NCI-H2227 (cell line): ENCODE measurements at regions not wholly inside any gene's neighbourhood (a gene's known extent, or its start where the extent isn't known, plus 50 kb on each side); places are given as distances from the start of the nearest gene placed in this dataset.

Experiments
- DNase-seq: peaks from one replicate; lab custom pipeline; 2025; ENCODE audit not compliant: unreplicated experiment; lab: John Stamatoyannopoulos, UW

- DNase-seq: no peak
These were observed 362.0 kb upstream of the TMCO5A start for GRCh38 chr15:37572401-37572800.

GRCh38 chr15:37574985-37575384 is 359.5 kb upstream of the TMCO5A start:
- DNase-seq: no peak

GRCh38 chr15:37576952-37577351 is 357.5 kb upstream of the TMCO5A start:
- DNase-seq: no peak

GRCh38 chr15:37581866-37582532 is 352.4 kb upstream of the TMCO5A start:
- DNase-seq: no peak

DNA sequence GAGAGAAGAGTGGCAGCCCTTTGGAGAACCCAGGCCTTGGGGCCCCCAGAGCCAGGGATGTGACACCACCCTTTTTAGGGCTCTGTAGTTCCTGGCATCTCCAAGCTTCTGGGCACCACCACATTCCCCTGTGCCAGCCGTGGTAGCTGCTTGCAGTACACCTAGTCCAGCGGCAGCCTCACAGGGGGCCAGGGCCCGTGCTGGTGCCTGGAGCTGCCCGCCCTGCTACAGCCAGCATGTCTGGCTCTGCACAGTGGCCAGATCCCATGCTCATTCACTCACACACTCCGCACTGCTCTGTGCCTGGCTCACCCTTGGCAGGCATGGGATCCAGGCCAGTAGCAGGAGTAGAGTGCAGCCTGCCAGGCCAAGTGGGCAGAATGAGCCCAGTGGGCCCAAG is 351.6 kb upstream of the TMCO5A start:
- DNase-seq: no peak

DNA sequence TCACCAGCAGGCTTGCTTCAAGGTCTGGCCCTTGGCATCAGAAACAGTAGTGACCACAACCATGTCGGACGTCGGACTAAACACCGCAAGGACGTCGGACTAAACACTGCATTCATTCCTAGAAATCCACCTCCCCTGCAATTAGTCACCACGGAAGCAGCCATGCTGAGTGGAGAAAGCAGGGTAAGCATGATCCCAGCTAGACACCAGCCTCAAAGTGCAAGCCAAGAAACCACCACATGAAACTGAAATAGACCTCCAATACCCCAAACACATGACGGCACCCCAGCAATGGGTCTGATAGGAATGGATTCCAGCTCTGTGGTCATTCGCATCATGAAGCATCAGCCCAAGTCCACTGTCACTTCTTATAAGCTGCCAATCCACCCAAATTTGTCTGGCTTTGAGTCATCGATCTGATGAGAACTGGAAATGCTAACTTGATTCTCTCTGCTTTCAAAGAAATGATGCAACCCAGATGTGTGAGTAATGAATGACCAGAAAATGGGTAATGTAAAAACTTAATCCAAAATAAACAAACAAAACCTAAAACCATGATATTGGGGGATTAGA is 348.3 kb upstream of the TMCO5A start:
- no peak for DNase-seq

GRCh38 chr15:37586976-37587375 is 347.5 kb upstream of the TMCO5A start:
- DNase-seq: no peak

- DNase-seq: no peak
These were observed 340.0 kb upstream of the TMCO5A start for GRCh38 chr15:37594417-37594816.

DNA sequence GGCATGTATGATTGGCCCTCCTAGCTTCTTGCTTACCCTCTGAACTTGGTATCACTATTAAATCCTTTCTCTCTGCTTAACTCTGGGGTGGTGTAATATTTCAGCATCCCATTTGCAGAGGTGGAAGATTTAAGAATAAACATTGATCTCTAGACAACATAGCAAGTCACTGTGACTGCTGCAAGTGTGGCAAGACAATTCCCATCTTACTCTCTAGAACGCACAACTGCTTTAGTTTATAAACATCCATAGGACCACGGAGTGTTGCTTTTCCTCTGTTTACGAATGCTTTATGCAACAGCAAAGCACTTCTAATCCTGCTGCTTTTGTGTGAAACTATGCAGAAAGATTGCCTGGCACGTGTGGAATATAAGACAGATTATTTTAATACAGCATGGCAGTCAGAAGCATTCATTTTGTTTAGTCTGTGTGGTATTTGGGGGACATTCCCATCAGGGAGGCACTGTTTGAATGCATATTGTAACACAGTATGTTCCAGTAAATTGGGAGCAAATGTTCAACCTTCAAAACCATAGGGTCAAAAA is 338.9 kb upstream of the TMCO5A start:
- DNase-seq: no peak

- DNase-seq: no peak
These were observed 335.3 kb upstream of the TMCO5A start for GRCh38 chr15:37599156-37599555.

DNA sequence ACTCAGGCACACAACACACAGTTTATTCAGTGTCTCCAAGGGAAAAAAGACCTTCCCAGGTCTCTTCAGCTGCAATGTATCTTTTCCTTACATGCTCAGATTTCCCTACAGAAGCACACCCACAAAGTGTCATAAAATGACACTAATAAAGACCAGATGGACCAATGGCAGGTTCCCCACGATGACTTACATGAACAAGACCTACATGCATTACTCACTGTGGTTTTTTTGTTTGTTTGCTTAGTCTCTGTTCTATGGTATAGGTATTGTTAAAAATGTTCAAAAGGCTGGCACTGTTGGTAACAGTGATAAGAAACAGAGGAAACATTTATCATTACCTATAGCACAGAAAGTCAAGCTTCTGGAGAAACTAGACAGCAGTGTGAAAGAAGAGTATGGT is 318.2 kb upstream of the TMCO5A start:
- DNase-seq: no peak

DNA sequence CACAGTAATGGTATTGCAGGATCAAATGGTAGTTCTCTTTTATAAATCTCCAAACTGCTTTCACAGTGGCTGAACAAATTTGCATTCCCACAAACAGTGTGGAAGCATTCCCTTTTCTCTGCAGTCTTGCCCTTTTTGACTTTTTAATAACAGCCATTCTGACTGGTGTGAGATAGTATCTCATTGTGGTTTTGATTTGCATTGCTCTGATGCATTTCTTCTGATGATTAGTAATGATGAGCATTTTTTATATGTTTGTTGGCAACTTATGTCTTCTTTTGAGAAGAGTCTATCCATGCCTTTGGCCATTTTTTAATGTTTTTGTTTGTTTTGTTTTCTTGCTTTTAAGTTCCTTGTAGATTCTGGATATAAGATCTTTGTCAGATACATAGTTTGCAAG is 316.1 kb upstream of the TMCO5A start:
- DNase-seq: no peak

DNA sequence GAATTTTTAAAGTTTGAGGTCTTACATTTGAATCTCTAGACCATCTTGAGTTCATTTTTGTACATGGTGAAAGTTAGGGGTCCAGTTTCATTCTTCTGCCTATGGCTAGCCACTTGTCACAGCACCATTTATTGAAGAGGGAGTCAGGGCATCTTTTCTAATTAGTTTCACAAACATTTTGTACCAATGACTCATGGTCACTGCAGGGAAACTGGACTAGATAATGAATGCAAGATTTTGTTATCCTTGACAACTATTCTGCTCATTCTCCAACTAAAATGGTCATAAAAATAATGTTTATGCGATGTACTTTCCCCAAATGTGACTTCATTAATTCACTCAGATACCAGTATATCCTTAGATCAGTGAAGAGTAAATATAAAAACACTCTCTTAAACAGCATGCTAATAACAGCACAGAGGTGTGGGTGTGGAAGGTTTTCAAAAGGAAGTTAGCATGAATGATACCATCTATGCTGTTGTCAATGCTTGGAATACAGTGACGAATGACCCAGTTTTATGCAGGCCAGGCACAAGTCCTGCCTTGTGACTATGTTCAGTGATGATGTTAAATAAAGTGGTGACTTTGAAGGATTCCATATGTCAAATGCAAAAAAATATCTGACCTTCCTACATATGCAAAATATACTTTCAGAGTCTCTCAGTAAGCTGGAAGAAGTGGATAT is 314.9 kb upstream of the TMCO5A start:
- DNase-seq: no peak

DNA sequence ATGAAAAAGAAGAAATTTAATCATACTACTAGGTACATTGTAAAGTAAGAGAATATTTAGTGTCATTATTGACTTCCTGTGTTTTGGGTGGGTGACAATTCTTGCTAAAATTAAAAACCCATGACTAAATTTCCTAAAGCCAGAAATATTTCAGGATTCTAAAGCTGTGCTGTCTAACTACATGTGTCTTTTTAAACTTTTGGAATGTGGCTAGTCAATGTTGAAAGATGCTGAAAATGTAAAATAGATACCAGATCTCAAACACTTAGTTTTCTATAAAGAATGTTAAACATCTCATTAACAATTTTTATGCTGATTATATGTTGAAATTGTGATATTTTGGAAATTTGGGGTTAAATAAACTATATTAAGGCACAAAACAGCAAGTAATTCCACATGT is 308.9 kb upstream of the TMCO5A start:
- DNase-seq: no peak

DNA sequence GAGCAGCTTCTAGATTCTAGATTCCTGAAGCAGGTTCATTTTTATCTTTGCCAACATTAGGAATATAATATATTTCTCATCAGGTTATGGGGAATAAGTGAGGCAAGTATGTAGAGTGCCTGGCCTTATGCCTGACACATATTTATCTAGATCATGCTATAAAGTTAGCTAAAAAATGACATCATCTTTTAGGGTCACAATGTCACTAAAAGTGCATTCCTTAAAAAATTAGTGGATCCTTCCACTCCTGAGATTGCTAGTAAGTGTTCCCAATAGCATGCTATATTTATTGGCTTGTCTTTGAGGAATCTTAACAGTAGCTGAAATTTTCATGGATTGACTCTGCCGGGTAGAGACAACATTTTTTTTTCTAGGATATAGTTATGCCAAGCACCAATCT is 305.9 kb upstream of the TMCO5A start:
- DNase-seq: no peak

GRCh38 chr15:37636736-37637135 is 297.7 kb upstream of the TMCO5A start:
- DNase-seq: no peak

- DNase-seq: no peak
These were observed 296.3 kb upstream of the TMCO5A start for GRCh38 chr15:37638116-37638515.

DNA sequence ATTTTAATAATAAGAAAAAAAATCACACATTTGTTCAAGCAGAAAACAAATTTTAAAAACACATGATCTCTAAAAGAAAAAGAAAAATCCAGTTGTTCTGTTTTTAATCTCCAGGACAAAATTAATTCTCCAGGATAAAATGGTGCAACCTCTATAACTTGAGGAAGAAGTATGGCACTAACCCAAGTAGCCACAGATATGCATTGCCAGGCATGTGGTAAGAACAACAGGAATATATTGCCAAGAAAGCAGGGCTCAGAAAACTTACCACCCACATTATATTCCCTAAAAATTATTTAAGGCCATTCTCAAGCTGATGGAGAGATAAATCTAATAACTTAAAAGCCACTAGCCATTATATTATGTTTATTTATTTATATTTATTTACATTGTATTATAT is 295.7 kb upstream of the TMCO5A start:
- no peak for DNase-seq

GRCh38 chr15:37652646-37653417 is 281.6 kb upstream of the TMCO5A start:
- DNase-seq: no peak

DNA sequence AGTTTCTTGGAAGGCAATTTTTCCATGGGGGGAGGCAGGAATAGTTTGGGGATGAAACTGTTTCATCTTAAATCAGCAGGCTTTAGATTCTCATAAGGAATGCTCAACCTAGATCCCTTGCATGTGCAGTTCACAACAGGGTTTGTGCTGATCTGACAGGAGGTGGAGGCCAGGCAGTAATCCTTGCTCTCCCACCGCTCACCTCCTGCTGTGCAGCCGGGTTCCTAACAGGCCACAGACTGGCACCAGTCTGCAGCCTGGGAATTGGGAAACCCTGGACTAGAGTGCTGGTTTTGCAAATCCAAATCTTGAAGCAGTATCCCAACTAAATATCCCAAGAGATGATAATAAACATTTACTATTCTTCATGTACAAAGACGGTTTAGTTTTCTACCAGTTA is 256.3 kb upstream of the TMCO5A start:
- no peak for DNase-seq

DNA sequence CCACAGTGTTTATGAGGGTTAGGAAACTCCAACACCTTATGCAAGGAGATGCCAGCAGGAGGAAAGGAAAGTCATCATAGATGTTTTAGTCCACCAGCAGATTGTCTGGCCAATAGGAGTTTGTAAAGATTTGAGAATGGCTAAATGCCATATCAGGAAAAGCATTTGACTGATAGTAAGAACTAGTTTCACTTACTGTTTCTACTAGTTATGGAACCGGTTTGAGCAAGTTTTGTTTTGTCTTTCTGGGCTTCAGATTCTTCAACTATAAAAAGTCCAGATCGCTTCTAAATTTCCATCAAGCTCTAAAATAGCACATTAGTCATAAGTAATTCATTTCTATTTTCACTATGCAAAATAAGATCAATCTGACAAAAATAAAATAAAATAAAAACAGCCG is 254.8 kb upstream of the TMCO5A start:
- DNase-seq: no peak

DNA sequence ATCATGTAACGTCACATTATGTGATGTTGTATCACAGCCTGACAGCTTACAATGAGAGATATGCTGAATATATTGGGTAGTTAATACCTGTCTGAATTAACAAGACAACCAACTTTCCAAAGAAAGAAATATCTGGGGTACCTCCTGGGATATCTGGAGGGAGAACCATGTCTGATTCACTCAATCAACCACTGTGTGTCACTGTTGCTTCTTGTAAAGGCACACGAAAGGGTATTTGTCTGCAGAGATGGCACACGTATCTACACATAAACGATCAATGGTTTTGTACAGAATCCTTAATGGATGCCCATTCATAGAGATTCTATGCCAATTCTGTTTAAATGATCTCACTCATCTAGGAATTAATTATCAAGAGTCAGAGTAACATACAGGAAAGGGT is 252.1 kb upstream of the TMCO5A start:
- no peak for DNase-seq
